Nephron (organoid): ENCODE measurements at regions not wholly inside any gene's neighbourhood (a gene's known extent, or its start where the extent isn't known, plus 50 kb on each side); places are given as distances from the start of the nearest gene placed in this dataset.
"Not testable (repeated sequence)": the region's sequence is repeated elsewhere in the genome, so short reads cannot be mapped to it uniquely, and the experiment has no call there.

ENCODE experiments used
- H3K27ac Mint-ChIP-seq, 3 experiments: 2 replicates each; pipeline ENCODE4 v1.8.0; 2020; ENCODE audit warnings: mixed read lengths in 3 of 3, mild to moderate bottlenecking in 2 of 3, moderate library complexity in 1 of 3
- H3K27me3 Mint-ChIP-seq: 2 replicates; pipeline ENCODE4 v1.8.0; 2021; ENCODE audit warnings: low read depth, mild to moderate bottlenecking, moderate library complexity, mixed read lengths
- H3K36me3 Mint-ChIP-seq: 2 replicates; pipeline ENCODE4 v1.8.0; 2020; ENCODE audit warnings: low read depth, mixed read lengths
- H3K4me1 Mint-ChIP-seq: 2 replicates; pipeline ENCODE4 v1.8.0; 2020; ENCODE audit warnings: mixed read lengths
- H3K4me3 Mint-ChIP-seq, 3 experiments: 2 replicates each; pipeline ENCODE4 v1.8.0; 2020; ENCODE audit warnings: mild to moderate bottlenecking in 3 of 3, mixed read lengths in 3 of 3, moderate library complexity in 2 of 3
- H3K9me3 Mint-ChIP-seq: 2 replicates; pipeline ENCODE4 v1.8.0; 2020; ENCODE audit warnings: mixed read lengths

- not testable (repeated sequence) for H3K9me3 Mint-ChIP-seq, H3K4me3 Mint-ChIP-seq, H3K4me1 Mint-ChIP-seq, H3K27me3 Mint-ChIP-seq, H3K36me3 Mint-ChIP-seq, H3K27ac Mint-ChIP-seq
These were observed 70.9 kb downstream of the NPIPA5 start for GRCh38 chr16:15307184-15307583.

GRCh38 chr16:15305889-15306288, 72.2 kb downstream of the NPIPA5 start:
- H3K27ac Mint-ChIP-seq, H3K36me3 Mint-ChIP-seq, H3K9me3 Mint-ChIP-seq, H3K27me3 Mint-ChIP-seq, H3K4me1 Mint-ChIP-seq, H3K4me3 Mint-ChIP-seq: not testable (repeated sequence)

GRCh38 chr16:15303667-15304324, 74.3 kb downstream of the NPIPA5 start:
- H3K27me3 Mint-ChIP-seq, H3K4me3 Mint-ChIP-seq, H3K36me3 Mint-ChIP-seq, H3K9me3 Mint-ChIP-seq, H3K4me1 Mint-ChIP-seq, H3K27ac Mint-ChIP-seq: not testable (repeated sequence)

GRCh38 chr16:15297104-15297503, 81.0 kb downstream of the NPIPA5 start:
- H3K4me3 Mint-ChIP-seq, H3K27me3 Mint-ChIP-seq, H3K9me3 Mint-ChIP-seq, H3K27ac Mint-ChIP-seq, H3K36me3 Mint-ChIP-seq, H3K4me1 Mint-ChIP-seq: not testable (repeated sequence)

GRCh38 chr16:15274796-15275195, 103.3 kb downstream of the NPIPA5 start:
- H3K27ac Mint-ChIP-seq, H3K27me3 Mint-ChIP-seq, H3K36me3 Mint-ChIP-seq, H3K9me3 Mint-ChIP-seq, H3K4me1 Mint-ChIP-seq, H3K4me3 Mint-ChIP-seq: not testable (repeated sequence)

GRCh38 chr16:15273964-15274363, 104.1 kb downstream of the NPIPA5 start:
- H3K4me3 Mint-ChIP-seq, H3K27me3 Mint-ChIP-seq, H3K27ac Mint-ChIP-seq, H3K36me3 Mint-ChIP-seq, H3K9me3 Mint-ChIP-seq, H3K4me1 Mint-ChIP-seq: not testable (repeated sequence)

GRCh38 chr16:15266941-15267340, 111.2 kb downstream of the NPIPA5 start:
- H3K4me3 Mint-ChIP-seq, H3K27ac Mint-ChIP-seq, H3K4me1 Mint-ChIP-seq, H3K27me3 Mint-ChIP-seq, H3K9me3 Mint-ChIP-seq, H3K36me3 Mint-ChIP-seq: not testable (repeated sequence)

GRCh38 chr16:15262212-15262611, 115.9 kb downstream of the NPIPA5 start:
- not testable (repeated sequence) for H3K36me3 Mint-ChIP-seq, H3K9me3 Mint-ChIP-seq, H3K4me1 Mint-ChIP-seq, H3K4me3 Mint-ChIP-seq, H3K27me3 Mint-ChIP-seq, H3K27ac Mint-ChIP-seq

- not testable (repeated sequence) for H3K4me3 Mint-ChIP-seq, H3K9me3 Mint-ChIP-seq, H3K36me3 Mint-ChIP-seq, H3K27me3 Mint-ChIP-seq, H3K4me1 Mint-ChIP-seq, H3K27ac Mint-ChIP-seq
These were observed 130.1 kb downstream of the NPIPA5 start for GRCh38 chr16:15247971-15248370.

GRCh38 chr16:15236674-15237323, 141.3 kb downstream of the NPIPA5 start:
- H3K4me1 Mint-ChIP-seq, H3K27ac Mint-ChIP-seq, H3K4me3 Mint-ChIP-seq, H3K27me3 Mint-ChIP-seq, H3K9me3 Mint-ChIP-seq, H3K36me3 Mint-ChIP-seq: not testable (repeated sequence)

- H3K9me3 Mint-ChIP-seq, H3K36me3 Mint-ChIP-seq, H3K4me3 Mint-ChIP-seq, H3K27ac Mint-ChIP-seq, H3K4me1 Mint-ChIP-seq, H3K27me3 Mint-ChIP-seq: not testable (repeated sequence)
These were observed 141.1 kb upstream of the RRN3 start for GRCh38 chr16:15235140-15235539.

- H3K36me3 Mint-ChIP-seq, H3K9me3 Mint-ChIP-seq, H3K4me1 Mint-ChIP-seq, H3K4me3 Mint-ChIP-seq, H3K27me3 Mint-ChIP-seq, H3K27ac Mint-ChIP-seq: not testable (repeated sequence)
These were observed 140.6 kb upstream of the RRN3 start for GRCh38 chr16:15234702-15235101.

- not testable (repeated sequence) for H3K9me3 Mint-ChIP-seq, H3K27ac Mint-ChIP-seq, H3K36me3 Mint-ChIP-seq, H3K4me1 Mint-ChIP-seq, H3K4me3 Mint-ChIP-seq, H3K27me3 Mint-ChIP-seq
These were observed 136.4 kb upstream of the RRN3 start for GRCh38 chr16:15230432-15230831.

GRCh38 chr16:15229661-15230060, 135.6 kb upstream of the RRN3 start:
- not testable (repeated sequence) for H3K27me3 Mint-ChIP-seq, H3K4me3 Mint-ChIP-seq, H3K36me3 Mint-ChIP-seq, H3K9me3 Mint-ChIP-seq, H3K4me1 Mint-ChIP-seq, H3K27ac Mint-ChIP-seq

GRCh38 chr16:15224651-15225050, 130.6 kb upstream of the RRN3 start:
- H3K27me3 Mint-ChIP-seq = peaks cover 13% of the 10 kb centered on the region
- H3K4me1 Mint-ChIP-seq, H3K4me3 Mint-ChIP-seq, H3K9me3 Mint-ChIP-seq, H3K27ac Mint-ChIP-seq, H3K36me3 Mint-ChIP-seq: not testable (repeated sequence)

- not testable (repeated sequence) for H3K4me1 Mint-ChIP-seq, H3K4me3 Mint-ChIP-seq, H3K36me3 Mint-ChIP-seq, H3K27ac Mint-ChIP-seq, H3K9me3 Mint-ChIP-seq
- H3K27me3 Mint-ChIP-seq = peaks cover 13% of the 10 kb centered on the region
These were observed 129.3 kb upstream of the RRN3 start for GRCh38 chr16:15223398-15223797.
